ENCODE measurements at regions not wholly inside any gene's neighbourhood (a gene's known extent, or its start where the extent isn't known, plus 50 kb on each side); places are given as distances from the start of the nearest gene placed in this dataset.

- Histone ChIP-seq H3K79me2 (ENCODE audit: control insufficient read depth, insufficient read depth, low read length) (no peaks in the 10 kb centered on the region), H4K20me1 (replicated peaks; ENCODE audit: control insufficient read depth, extremely low read depth, insufficient read depth, low read length) (no peaks in the 10 kb centered on the region), H3K9me1 (replicated peaks; ENCODE audit: control insufficient read depth, extremely low read depth, insufficient read depth, low read length) (no peaks in the 10 kb centered on the region), H3K4me2 (ENCODE audit: insufficient read depth, low read length) (no peak overlapping the region), H3K27ac (ENCODE audit: insufficient read depth, low read depth, low read length) (no peak overlapping the region), H2AFZ (ENCODE audit: low read depth, low read length) (no peak overlapping the region), H3K9me3 (replicated peaks; ENCODE audit: control insufficient read depth, insufficient read depth, low read length) (no peaks in the 10 kb centered on the region), H3K4me3 (replicated peaks in 1 of 3; ENCODE audit: insufficient read depth in 1 of 3, low read depth in 1 of 3, low read length in 3 of 3) (no peak overlapping the region), H3K9ac (replicated peaks; ENCODE audit: extremely low read depth, insufficient read depth, low read length) (no peak overlapping the region), H3K4me1 (ENCODE audit: control insufficient read depth, extremely low read depth, insufficient read depth, low read length) (no peaks in the 10 kb centered on the region), H3K27me3 (ENCODE audit: control insufficient read depth in 2 of 2, insufficient read depth in 2 of 2, low read length in 2 of 2) (no peaks in the 10 kb centered on the region), H3K36me3 (ENCODE audit: control insufficient read depth in 2 of 2, extremely low read depth in 1 of 2, insufficient read depth in 2 of 2, low read length in 2 of 2) (no peaks in the 10 kb centered on the region)
- BruUV-seq (replicated peaks), result no TSS peak
- intact Hi-C loops (cut with micrococcal nuclease), result loop anchor here (2.0 kb wide), 1 partner anchor 14 kb away; no protein-coding TSS in a partner anchor
- dilution Hi-C loops (cut with MboI; ENCODE audit: extremely low pct_ligation_motif_present, low sequenced_read_pairs), result no loop called here
- no peak for TF ChIP-seq POLR2A (IDR thresholded peaks at IDR 0.05; ENCODE audit: low read depth, low read length)
- CTCF ChIA-PET, result interaction anchor here (1.2 kb wide), 1 partner anchor 14 kb away, joined by 3 read pairs; no protein-coding TSS in a partner anchor
- FAIRE-seq (no peak), DNase-seq (ENCODE audit: low read depth, low spot score) (no peak)
- POLR2A ChIA-PET, result no interaction called here
Measured at GRCh38 chr12:90181216-90181615, 472.6 kb upstream of the ATP2B1 start.

- no TSS peak for BruUV-seq (replicated peaks)
- Histone ChIP-seq H3K27ac (ENCODE audit: insufficient read depth, low read depth, low read length) (no peak overlapping the region), H3K27me3 (ENCODE audit: control insufficient read depth in 2 of 2, insufficient read depth in 2 of 2, low read length in 2 of 2) (no peaks in the 10 kb centered on the region), H3K36me3 (ENCODE audit: control insufficient read depth in 2 of 2, extremely low read depth in 1 of 2, insufficient read depth in 2 of 2, low read length in 2 of 2) (no peaks in the 10 kb centered on the region), H3K9ac (replicated peaks; ENCODE audit: extremely low read depth, insufficient read depth, low read length) (no peak overlapping the region), H3K79me2 (ENCODE audit: control insufficient read depth, insufficient read depth, low read length) (no peaks in the 10 kb centered on the region), H3K9me3 (replicated peaks; ENCODE audit: control insufficient read depth, insufficient read depth, low read length) (no peaks in the 10 kb centered on the region), H3K4me2 (ENCODE audit: insufficient read depth, low read length) (no peak overlapping the region), H3K4me1 (ENCODE audit: control insufficient read depth, extremely low read depth, insufficient read depth, low read length) (no peaks in the 10 kb centered on the region), H2AFZ (ENCODE audit: low read depth, low read length) (no peak overlapping the region), H3K4me3 (replicated peaks in 1 of 3; ENCODE audit: insufficient read depth in 1 of 3, low read depth in 1 of 3, low read length in 3 of 3) (no peak overlapping the region), H3K9me1 (replicated peaks; ENCODE audit: control insufficient read depth, extremely low read depth, insufficient read depth, low read length) (no peaks in the 10 kb centered on the region), H4K20me1 (replicated peaks; ENCODE audit: control insufficient read depth, extremely low read depth, insufficient read depth, low read length) (no peaks in the 10 kb centered on the region)
- intact Hi-C loops (cut with micrococcal nuclease), result no loop called here
- DNase-seq (ENCODE audit: low read depth, low spot score) (no peak), FAIRE-seq (no peak)
- POLR2A ChIA-PET, result no interaction called here
- dilution Hi-C loops (cut with MboI; ENCODE audit: extremely low pct_ligation_motif_present, low sequenced_read_pairs), result no loop called here
- CTCF ChIA-PET, result interaction anchor here (1.1 to 1.6 kb wide), 2 partner anchors 10 to 47 kb away, joined by 3 to 4 read pairs; no protein-coding TSS in a partner anchor
- TF ChIP-seq JUN (IDR thresholded peaks at IDR 0.05; ENCODE audit: borderline replicate concordance, insufficient read depth, insufficient read length, low read depth) (no peak), FOS (IDR thresholded peaks at IDR 0.05; ENCODE audit: borderline replicate concordance, insufficient read depth, low read length) (no peak), MAX (IDR thresholded peaks at IDR 0.05; ENCODE audit: insufficient read depth, insufficient read length) (no peak), EZH2 (IDR thresholded peaks at IDR 0.05; ENCODE audit: borderline replicate concordance, low read depth, low read length, severe bottlenecking) (no peak), POLR2AphosphoS5 (IDR thresholded peaks at IDR 0.05; ENCODE audit: insufficient read depth, low read depth, low read length) (no peak), POLR2A (IDR thresholded peaks at IDR 0.05; ENCODE audit: low read depth, low read length) (no peak), MYC (IDR thresholded peaks at IDR 0.05; ENCODE audit: low read depth, low read length) (no peak)
Measured at GRCh38 chr12:90174956-90175355, 466.3 kb upstream of the ATP2B1 start.
